SK-N-SH (cell line): ENCODE measurements at regions not wholly inside any gene's neighbourhood (a gene's known extent, or its start where the extent isn't known, plus 50 kb on each side); places are given as distances from the start of the nearest gene placed in this dataset.

Experiments used
- CTCF ChIA-PET: fragments of 300-600, 350-600 bp; formaldehyde crosslinking; extraction: SDS; loops from one replicate; lab custom pipeline; 2021; lab: Yijun Ruan, JAX
- POLR2A ChIA-PET: fragments of 350-600 bp; sonication (Branson Sonifier 250); formaldehyde crosslinking; extraction: SDS; loops from one replicate; lab custom pipeline; 2020; ENCODE audit warnings: antibody characterized with exemption, inconsistent platforms; lab: Yijun Ruan, JAX
- DNase-seq: peaks from one replicate; pipeline ENCODE4 v3.0.0; 2012
- H2AFZ ChIP-seq: fragments of 200-600 bp; sonication (generic); 2 replicates; pipeline ENCODE4 v1.8.1; 2016; ENCODE audit warnings: antibody characterized with exemption, mild to moderate bottlenecking, low read depth
- H3F3A ChIP-seq: fragments of 200-600 bp; sonication (generic); replicated peaks from 2 replicates; pipeline ENCODE3; 2016; ENCODE audit warnings: antibody characterized with exemption, mild to moderate bottlenecking; ENCODE audit not compliant: insufficient read depth
- H3K27ac ChIP-seq, 2 experiments: fragments of 200-500 bp in 1 of 2; fragments of 200-600 bp in 1 of 2; sonication (Bioruptor generic) in 1 of 2; sonication (generic), shearing (Covaris generic) in 1 of 2; 2 replicates each; pipeline versions ENCODE4 v1.5.1 to v1.6.1; 2014 to 2016; ENCODE audit warnings: low read depth in 2 of 2, inconsistent platforms in 1 of 2, low read length in 1 of 2, mild to moderate bottlenecking in 1 of 2, mixed read lengths in 1 of 2
- H3K27me3 ChIP-seq: fragments of 200-600 bp; sonication (generic), shearing (Covaris generic); 2 replicates; pipeline ENCODE4 v1.6.1; 2016; ENCODE audit warnings: mixed run types; ENCODE audit not compliant: insufficient read depth
- H3K36me3 ChIP-seq, 2 experiments: fragments of 200-500 bp in 1 of 2; fragments of 200-600 bp in 1 of 2; sonication (Bioruptor generic) in 1 of 2; sonication (generic) in 1 of 2; replicated peaks in 1 of 2; 2 replicates each; pipeline versions ENCODE3 to v1.5.1; 2014 to 2016; ENCODE audit warnings: low read length in 1 of 2, mild to moderate bottlenecking in 1 of 2; ENCODE audit not compliant: insufficient read depth in 2 of 2, control insufficient read depth in 1 of 2
- H3K4me1 ChIP-seq, 2 experiments: fragments of 200-500 bp in 1 of 2; fragments of 200-600 bp in 1 of 2; sonication (Bioruptor generic) in 1 of 2; sonication (generic), shearing (Covaris generic) in 1 of 2; 2 replicates each; pipeline versions ENCODE4 v1.5.1 to v1.6.1; 2014 to 2016; ENCODE audit warnings: low read depth in 1 of 2, low read length in 1 of 2, mixed run types in 1 of 2; ENCODE audit not compliant: insufficient read depth in 2 of 2, control insufficient read depth in 1 of 2
- H3K4me2 ChIP-seq: fragments of 200-600 bp; sonication (generic), shearing (Covaris generic); 2 replicates; pipeline ENCODE4 v1.6.1; 2017; ENCODE audit warnings: mixed run types
- H3K4me3 ChIP-seq, 2 experiments: fragments of 200-500 bp in 1 of 2; fragments of 200-600 bp in 1 of 2; sonication (Bioruptor generic) in 1 of 2; sonication (generic), shearing (Covaris generic) in 1 of 2; 2 replicates each; pipeline versions ENCODE4 v1.5.1 to v1.8.1; 2014 to 2016; ENCODE audit warnings: low read depth in 2 of 2, inconsistent platforms in 1 of 2, low read length in 1 of 2, mild to moderate bottlenecking in 1 of 2, mixed read lengths in 1 of 2, moderate library complexity in 1 of 2
- H3K79me2 ChIP-seq: fragments of 200-600 bp; sonication (generic); 2 replicates; pipeline ENCODE4 v1.8.1; 2017; ENCODE audit warnings: mild to moderate bottlenecking; ENCODE audit not compliant: insufficient read depth
- H3K9ac ChIP-seq: fragments of 200-600 bp; sonication (generic); 2 replicates; pipeline ENCODE4 v1.6.1; 2017; ENCODE audit warnings: mixed run types
- H3K9me2 ChIP-seq: fragments of 200-600 bp; sonication (generic); 2 replicates; pipeline ENCODE4 v1.6.1; 2017; ENCODE audit warnings: mixed run types
- H3K9me3 ChIP-seq: fragments of 200-600 bp; sonication (generic); 2 replicates; pipeline ENCODE4 v1.6.1; 2017; ENCODE audit warnings: mixed run types, mild to moderate bottlenecking, moderate library complexity
- H4K20me1 ChIP-seq: fragments of 200-600 bp; sonication (generic); 2 replicates; pipeline ENCODE4 v1.6.1; 2017; ENCODE audit warnings: mild to moderate bottlenecking, mixed run types; ENCODE audit not compliant: insufficient read depth
- ELF1 ChIP-seq: IDR thresholded peaks from 2 replicates; pipeline ENCODE4 v1.4.0; 2012
- EP300 ChIP-seq, 2 experiments: IDR thresholded peaks; 2 replicates each; pipeline versions ENCODE4 v1.4.0 to v1.6.1; 2012; ENCODE audit warnings: borderline replicate concordance in 1 of 2, low read depth in 1 of 2, low read length in 1 of 2
- FOXJ3 ChIP-seq: sonication (generic); formaldehyde crosslinking; IDR thresholded peaks from 2 replicates; pipeline ENCODE4 v1.5.1; 2020; ENCODE audit warnings: mild to moderate bottlenecking, missing genetic modification reagents
- FOXM1 ChIP-seq: IDR thresholded peaks from 2 replicates; pipeline ENCODE4 v1.4.0; 2012; ENCODE audit warnings: low read depth, mild to moderate bottlenecking
- GATA2 ChIP-seq: sonication (generic); formaldehyde crosslinking; IDR thresholded peaks from 2 replicates; pipeline ENCODE4 v1.5.0; 2020; ENCODE audit warnings: mild to moderate bottlenecking, missing genetic modification reagents
- MEF2A ChIP-seq: IDR thresholded peaks from 2 replicates; pipeline ENCODE4 v1.4.0; 2012; ENCODE audit warnings: low read depth, borderline replicate concordance
- POLR2AphosphoS5 ChIP-seq: IDR thresholded peaks from 2 replicates; pipeline ENCODE4 v1.6.1; 2012; ENCODE audit warnings: low read depth, low read length
- RAD21 ChIP-seq: IDR thresholded peaks from 2 replicates; pipeline ENCODE4 v1.6.1; 2012; ENCODE audit warnings: mild to moderate bottlenecking, low read length
- RCOR1 ChIP-seq: fragments of 150-350 bp; IDR thresholded peaks from 2 replicates; pipeline ENCODE4 v1.6.1; 2017; ENCODE audit warnings: antibody characterized with exemption, low read length
- RFX5 ChIP-seq: IDR thresholded peaks from 2 replicates; pipeline ENCODE4 v1.6.1; 2012; ENCODE audit warnings: mild to moderate bottlenecking, improper control_type of control experiment, low read length
- RXRA ChIP-seq: IDR thresholded peaks from 2 replicates; pipeline ENCODE4 v1.4.0; 2012; ENCODE audit warnings: low read depth, mild to moderate bottlenecking, borderline replicate concordance
- SIN3A ChIP-seq: IDR thresholded peaks from 2 replicates; pipeline ENCODE4 v1.6.1; 2012; ENCODE audit warnings: low read depth, mild to moderate bottlenecking, low read length, moderate library complexity, borderline replicate concordance
- TAF1 ChIP-seq: IDR thresholded peaks from 2 replicates; pipeline ENCODE4 v1.6.1; 2012; ENCODE audit warnings: low read depth, mild to moderate bottlenecking, low read length, moderate library complexity, borderline replicate concordance
- YY1 ChIP-seq: IDR thresholded peaks from 2 replicates; pipeline ENCODE4 v1.4.0; 2012; ENCODE audit warnings: low read depth, mild to moderate bottlenecking
- WGBS: methylation state at CpG from one replicate; pipeline ENCODE4 v1.1.6; 2017; ENCODE audit warnings: low lambda C conversion rate; 5-methylcytosine and 5-hydroxymethylcytosine counted together
- TF ChIP-seq, protein P1 (sequence below): fragments of 150-350 bp; IDR thresholded peaks from 2 replicates; pipeline ENCODE4 v1.6.1; 2016; ENCODE audit warnings: mild to moderate bottlenecking, low read depth, low read length
- TF ChIP-seq, protein P2 (sequence below): IDR thresholded peaks from 2 replicates; pipeline ENCODE4 v1.4.0; 2012; ENCODE audit warnings: low read depth, borderline replicate concordance

DNA sequence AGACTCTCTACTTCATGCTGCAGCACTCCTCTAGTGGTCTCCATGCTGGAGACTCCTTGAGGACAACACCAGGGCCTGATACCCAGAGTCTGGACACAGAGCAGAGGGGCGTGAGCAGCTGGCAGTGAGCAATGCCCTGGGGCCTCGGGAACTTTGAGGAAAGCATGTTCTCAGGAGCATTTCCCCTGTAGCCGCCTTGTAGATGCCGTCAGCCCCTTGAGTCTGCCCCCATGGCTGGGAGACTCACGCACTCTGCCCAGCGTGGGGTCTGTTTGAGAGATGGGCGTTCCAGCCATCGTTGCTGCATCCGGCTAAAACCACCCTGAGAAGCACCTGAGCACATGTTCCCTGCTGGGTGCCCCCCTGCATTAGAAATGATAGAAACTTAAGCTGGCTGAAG lies 56.8 kb downstream of the PLXNA1 start (continued):
- TF ChIP-seq, protein P1, sequence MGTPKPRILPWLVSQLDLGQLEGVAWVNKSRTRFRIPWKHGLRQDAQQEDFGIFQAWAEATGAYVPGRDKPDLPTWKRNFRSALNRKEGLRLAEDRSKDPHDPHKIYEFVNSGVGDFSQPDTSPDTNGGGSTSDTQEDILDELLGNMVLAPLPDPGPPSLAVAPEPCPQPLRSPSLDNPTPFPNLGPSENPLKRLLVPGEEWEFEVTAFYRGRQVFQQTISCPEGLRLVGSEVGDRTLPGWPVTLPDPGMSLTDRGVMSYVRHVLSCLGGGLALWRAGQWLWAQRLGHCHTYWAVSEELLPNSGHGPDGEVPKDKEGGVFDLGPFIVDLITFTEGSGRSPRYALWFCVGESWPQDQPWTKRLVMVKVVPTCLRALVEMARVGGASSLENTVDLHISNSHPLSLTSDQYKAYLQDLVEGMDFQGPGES: no peak
- TF ChIP-seq EP300 (IDR thresholded peaks at IDR 0.05; ENCODE audit: borderline replicate concordance in 1 of 2, low read depth in 1 of 2, low read length in 1 of 2) (no peak), RXRA (no peak), TAF1 (no peak), GATA2 (no peak), YY1 (no peak), FOXM1 (no peak)
- TF ChIP-seq, all 33 proteins: peak for 0

DNA sequence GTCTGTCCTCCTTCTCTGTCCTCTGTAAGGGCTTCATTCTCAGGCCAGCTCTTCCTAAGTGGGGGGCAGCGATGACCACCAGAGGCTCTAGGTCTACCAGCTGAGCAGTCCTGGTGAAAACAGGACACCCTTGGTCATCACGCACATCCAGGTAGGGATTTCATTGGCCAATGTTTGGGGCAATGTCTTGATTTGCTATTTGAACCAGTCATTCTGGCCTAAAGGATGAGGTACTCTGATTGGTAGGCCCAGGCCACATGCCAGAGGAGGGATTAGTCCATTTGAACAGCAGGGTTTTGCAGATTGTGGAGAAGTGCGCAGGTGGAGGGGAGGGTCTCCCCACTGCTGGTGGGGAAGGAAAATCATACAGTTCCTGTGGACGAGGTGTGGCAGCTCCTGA lies 57.3 kb downstream of the PLXNA1 start:
- Histone ChIP-seq H3K79me2 (no peaks in the 10 kb centered on the region), H3K4me1 (peaks cover 0 to 3% of the 10 kb centered on the region in 2 experiments; a peak in 1 of 4 replicates), H3K4me3 (no peak overlapping the region), H3K27me3 (no peaks in the 10 kb centered on the region), H3K27ac (no peak overlapping the region), H3K36me3 (peaks cover 0 to 6% of the 10 kb centered on the region in 2 experiments), H4K20me1 (no peaks in the 10 kb centered on the region), H3K9ac (no peak overlapping the region), H3K9me2 (no peaks in the 10 kb centered on the region), H2AFZ (no peak overlapping the region), H3K4me2 (no peak overlapping the region), H3F3A (peaks cover under 1% of the 10 kb centered on the region), H3K9me3 (no peaks in the 10 kb centered on the region)
- POLR2A ChIA-PET: no interaction called here
- 85% methylated on average over 4 of the region's 4 CpGs for WGBS
- TF ChIP-seq, protein P1: no peak
- TF ChIP-seq SIN3A (no peak), ELF1 (no peak), RCOR1 (no peak), POLR2AphosphoS5 (no peak), MEF2A (no peak)
- CTCF ChIA-PET: no interaction called here
- DNase-seq: no peak

DNA sequence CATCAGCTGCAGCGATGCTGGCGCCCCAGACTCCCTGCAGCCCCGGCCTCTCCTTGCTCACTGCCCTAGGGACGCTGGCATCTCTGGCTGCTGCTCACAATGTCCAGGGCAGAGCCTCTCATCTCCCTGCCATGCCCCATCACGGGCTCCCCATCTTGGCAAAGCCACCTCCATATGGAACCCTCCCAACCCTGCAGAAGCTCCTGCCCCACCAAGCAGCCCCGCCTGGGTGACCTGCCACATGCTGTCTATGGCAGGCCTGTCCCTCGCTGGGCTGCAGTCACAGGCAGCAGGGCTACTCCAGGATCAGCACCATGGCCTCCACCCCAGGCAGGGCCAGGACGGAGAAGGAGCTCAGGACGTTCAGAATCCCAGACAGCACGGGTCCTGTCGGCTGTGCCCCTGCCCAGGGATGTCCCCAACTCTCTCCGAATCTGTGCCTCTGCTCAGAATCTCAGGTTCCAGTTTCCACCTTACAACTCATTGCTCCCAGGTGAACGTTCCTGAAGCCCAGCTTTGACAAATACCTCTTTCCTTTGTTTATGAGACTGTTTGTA lies 58.4 kb downstream of the PLXNA1 start:
- no peak for DNase-seq
- Histone ChIP-seq H3F3A (no peaks in the 10 kb centered on the region), H3K27ac (no peak overlapping the region), H3K9me3 (no peaks in the 10 kb centered on the region), H3K9ac (no peak overlapping the region), H3K36me3 (peaks cover 0 to 3% of the 10 kb centered on the region in 2 experiments), H3K79me2 (no peaks in the 10 kb centered on the region), H3K4me1 (peaks cover 0 to 3% of the 10 kb centered on the region in 2 experiments; a peak in 1 of 4 replicates), H2AFZ (no peak overlapping the region), H3K4me3 (no peak overlapping the region), H3K9me2 (no peaks in the 10 kb centered on the region), H4K20me1 (no peaks in the 10 kb centered on the region), H3K4me2 (no peak overlapping the region), H3K27me3 (no peaks in the 10 kb centered on the region)
- 84% methylated on average over 7 of the region's 13 CpGs for WGBS
- ChIA-PET CTCF (no interaction called here), POLR2A (no interaction called here)
- TF ChIP-seq RFX5 (no peak), RAD21 (no peak), FOXJ3 (CRISPR knock-in tag) (no peak), TAF1 (no peak)
- TF ChIP-seq, protein P2, sequence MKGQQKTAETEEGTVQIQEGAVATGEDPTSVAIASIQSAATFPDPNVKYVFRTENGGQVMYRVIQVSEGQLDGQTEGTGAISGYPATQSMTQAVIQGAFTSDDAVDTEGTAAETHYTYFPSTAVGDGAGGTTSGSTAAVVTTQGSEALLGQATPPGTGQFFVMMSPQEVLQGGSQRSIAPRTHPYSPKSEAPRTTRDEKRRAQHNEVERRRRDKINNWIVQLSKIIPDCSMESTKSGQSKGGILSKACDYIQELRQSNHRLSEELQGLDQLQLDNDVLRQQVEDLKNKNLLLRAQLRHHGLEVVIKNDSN: no peak
